ENCODE measurements at regions not wholly inside any gene's neighbourhood (a gene's known extent, or its start where the extent isn't known, plus 50 kb on each side); places are given as distances from the start of the nearest gene placed in this dataset.

- TF ChIP-seq POLR2A (IDR thresholded peaks at IDR 0.05; ENCODE audit: low read length): no peak
- no peak for TF ChIP-seq GATA1 (IDR thresholded peaks at IDR 0.05; ENCODE audit: low read depth, low read length)
These were observed 678.9 kb upstream of the FANCL start for GRCh38 chr2:58920001-58920400.
